Fibroblast of lung (primary cell): ENCODE measurements at regions not wholly inside any gene's neighbourhood (a gene's known extent, or its start where the extent isn't known, plus 50 kb on each side); places are given as distances from the start of the nearest gene placed in this dataset.

Experiments
- CTCF ChIP-seq, 2 donors: IDR thresholded peaks in 1 of 2; conservative IDR thresholded peaks in 1 of 2; 1 replicate in 1 of 2; 2 replicates in 1 of 2; pipeline ENCODE4 v1.5.1; 2011 to 2012; ENCODE audit warnings: low read length in 2 of 2, control low read depth in 1 of 2, inconsistent platforms in 1 of 2, low read depth in 1 of 2, mild to moderate bottlenecking in 1 of 2
- EZH2 ChIP-seq: IDR thresholded peaks from 2 replicates; pipeline ENCODE4 v1.5.1; 2012; ENCODE audit warnings: low read length, control low read depth, mild to moderate bottlenecking; ENCODE audit errors: missing control alignments

- TF ChIP-seq CTCF (conservative IDR thresholded peaks at IDR 0.05 in 1 of 2, IDR thresholded peaks at IDR 0.05 in 1 of 2; ENCODE audit: low read depth in 1 of 2, low read length in 2 of 2) (no peak), EZH2 (no peak)
These were observed 356.4 kb upstream of the SEL1L start for GRCh38 chr14:81890020-81890419.
